ENCODE measurements at regions not wholly inside any gene's neighbourhood (a gene's known extent, or its start where the extent isn't known, plus 50 kb on each side); places are given as distances from the start of the nearest gene placed in this dataset.

GRCh38 chr17:69975808-69976207 is 99.2 kb upstream of the KCNJ16 start:
- no peaks in the 10 kb centered on the region for H3K79me2 ChIP-seq (ENCODE audit: insufficient read depth, low read length)
- no peak overlapping the region for H3K4me3 ChIP-seq (ENCODE audit: insufficient read depth, low read length, poor library complexity, severe bottlenecking)
- H3K9ac ChIP-seq (ENCODE audit: low read length), result no peak overlapping the region
- no peaks in the 10 kb centered on the region for H3K27me3 ChIP-seq (ENCODE audit: low read length)
- TF ChIP-seq EZH2phosphoT487 (conservative IDR thresholded peaks at IDR 0.05; ENCODE audit: low read length) (no peak), CTCF (IDR thresholded peaks at IDR 0.05; ENCODE audit: insufficient read depth, low read length, poor library complexity, severe bottlenecking) (no peak)
- no peak overlapping the region for H3K4me2 ChIP-seq (ENCODE audit: low read depth, low read length, poor library complexity, severe bottlenecking)
- no peaks in the 10 kb centered on the region for H3F3A ChIP-seq (ENCODE audit: insufficient read depth)
- no peaks in the 10 kb centered on the region for H3K9me2 ChIP-seq (replicated peaks; ENCODE audit: insufficient read depth, low read length)
- no peak overlapping the region for H2AFZ ChIP-seq (ENCODE audit: low read depth, low read length, severe bottlenecking)
- H3K9me3 ChIP-seq (ENCODE audit: insufficient read depth, low read length), result no peaks in the 10 kb centered on the region
- H3K36me3 ChIP-seq (ENCODE audit: low read length), result no peaks in the 10 kb centered on the region
- no peak overlapping the region for H3K27ac ChIP-seq (ENCODE audit: low read depth, low read length)
- no peaks in the 10 kb centered on the region for H4K20me1 ChIP-seq (ENCODE audit: low read depth, low read length)

GRCh38 chr17:69978056-69978646 is 96.9 kb upstream of the KCNJ16 start:
- no peaks in the 10 kb centered on the region for H3K36me3 ChIP-seq (ENCODE audit: low read length)
- no peak overlapping the region for H3K9ac ChIP-seq (ENCODE audit: low read length)
- H3K79me2 ChIP-seq (ENCODE audit: insufficient read depth, low read length), result no peaks in the 10 kb centered on the region
- H3K9me3 ChIP-seq (ENCODE audit: insufficient read depth, low read length), result no peaks in the 10 kb centered on the region
- no peak overlapping the region for H2AFZ ChIP-seq (ENCODE audit: low read depth, low read length, severe bottlenecking)
- no peaks in the 10 kb centered on the region for H3K9me2 ChIP-seq (replicated peaks; ENCODE audit: insufficient read depth, low read length)
- no peak overlapping the region for H3K27ac ChIP-seq (ENCODE audit: low read depth, low read length)
- no peaks in the 10 kb centered on the region for H4K20me1 ChIP-seq (ENCODE audit: low read depth, low read length)
- no peaks in the 10 kb centered on the region for H3F3A ChIP-seq (ENCODE audit: insufficient read depth)
- no peak overlapping the region for H3K4me2 ChIP-seq (ENCODE audit: low read depth, low read length, poor library complexity, severe bottlenecking)
- no peak for TF ChIP-seq CTCF (IDR thresholded peaks at IDR 0.05; ENCODE audit: insufficient read depth, low read length, poor library complexity, severe bottlenecking)
- no peak for TF ChIP-seq EZH2phosphoT487 (conservative IDR thresholded peaks at IDR 0.05; ENCODE audit: low read length)
- H3K27me3 ChIP-seq (ENCODE audit: low read length), result no peaks in the 10 kb centered on the region
- H3K4me3 ChIP-seq (ENCODE audit: insufficient read depth, low read length, poor library complexity, severe bottlenecking), result no peak overlapping the region

GRCh38 chr17:69981441-69981840 is 93.6 kb upstream of the KCNJ16 start:
- no peaks in the 10 kb centered on the region for H3K9me3 ChIP-seq (ENCODE audit: insufficient read depth, low read length)
- H3K27me3 ChIP-seq (ENCODE audit: low read length), result no peaks in the 10 kb centered on the region
- no peak overlapping the region for H2AFZ ChIP-seq (ENCODE audit: low read depth, low read length, severe bottlenecking)
- no peak for TF ChIP-seq EZH2phosphoT487 (conservative IDR thresholded peaks at IDR 0.05; ENCODE audit: low read length)
- no peak for TF ChIP-seq CTCF (IDR thresholded peaks at IDR 0.05; ENCODE audit: insufficient read depth, low read length, poor library complexity, severe bottlenecking)
- H3K79me2 ChIP-seq (ENCODE audit: insufficient read depth, low read length), result no peaks in the 10 kb centered on the region
- H3K9me2 ChIP-seq (replicated peaks; ENCODE audit: insufficient read depth, low read length), result no peaks in the 10 kb centered on the region
- no peak overlapping the region for H3K4me3 ChIP-seq (ENCODE audit: insufficient read depth, low read length, poor library complexity, severe bottlenecking)
- H3F3A ChIP-seq (ENCODE audit: insufficient read depth), result no peaks in the 10 kb centered on the region
- no peak overlapping the region for H3K4me2 ChIP-seq (ENCODE audit: low read depth, low read length, poor library complexity, severe bottlenecking)
- H3K36me3 ChIP-seq (ENCODE audit: low read length), result no peaks in the 10 kb centered on the region
- H3K9ac ChIP-seq (ENCODE audit: low read length), result no peak overlapping the region
- no peak overlapping the region for H3K27ac ChIP-seq (ENCODE audit: low read depth, low read length)
- no peaks in the 10 kb centered on the region for H4K20me1 ChIP-seq (ENCODE audit: low read depth, low read length)

Data from SU-DHL-6 (cell line).